ENCODE measurements at regions not wholly inside any gene's neighbourhood (a gene's known extent, or its start where the extent isn't known, plus 50 kb on each side); places are given as distances from the start of the nearest gene placed in this dataset.

DNA sequence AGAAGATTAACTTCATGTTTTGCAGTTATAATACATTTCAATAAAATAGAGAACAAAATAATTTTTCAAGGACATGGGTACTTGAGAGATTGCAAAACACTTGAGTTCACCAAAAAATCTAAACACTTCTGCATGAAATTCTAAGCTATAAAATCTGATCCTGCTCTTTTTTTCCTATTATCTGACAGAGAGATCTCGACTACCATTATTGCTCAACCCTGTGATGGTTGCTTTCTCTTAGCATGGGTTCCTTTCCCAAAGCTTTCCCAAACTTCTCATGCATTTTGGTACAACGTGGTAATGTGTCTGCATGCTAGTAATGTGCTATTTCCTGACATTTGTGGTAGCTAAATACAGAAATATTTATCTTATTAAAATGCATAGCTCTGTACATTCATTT is 1243.1 kb upstream of the ADGRB3 start:
- TF ChIP-seq MXI1 (IDR thresholded peaks at IDR 0.05; ENCODE audit: low read depth, low read length): no peak
- TF ChIP-seq NFYB (IDR thresholded peaks at IDR 0.05; ENCODE audit: insufficient read depth, low read depth, low read length): no peak
- TF ChIP-seq, protein P1, sequence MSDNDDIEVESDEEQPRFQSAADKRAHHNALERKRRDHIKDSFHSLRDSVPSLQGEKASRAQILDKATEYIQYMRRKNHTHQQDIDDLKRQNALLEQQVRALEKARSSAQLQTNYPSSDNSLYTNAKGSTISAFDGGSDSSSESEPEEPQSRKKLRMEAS (IDR thresholded peaks at IDR 0.05; ENCODE audit: low read depth, low read length): no peak
- TF ChIP-seq, protein P2, sequence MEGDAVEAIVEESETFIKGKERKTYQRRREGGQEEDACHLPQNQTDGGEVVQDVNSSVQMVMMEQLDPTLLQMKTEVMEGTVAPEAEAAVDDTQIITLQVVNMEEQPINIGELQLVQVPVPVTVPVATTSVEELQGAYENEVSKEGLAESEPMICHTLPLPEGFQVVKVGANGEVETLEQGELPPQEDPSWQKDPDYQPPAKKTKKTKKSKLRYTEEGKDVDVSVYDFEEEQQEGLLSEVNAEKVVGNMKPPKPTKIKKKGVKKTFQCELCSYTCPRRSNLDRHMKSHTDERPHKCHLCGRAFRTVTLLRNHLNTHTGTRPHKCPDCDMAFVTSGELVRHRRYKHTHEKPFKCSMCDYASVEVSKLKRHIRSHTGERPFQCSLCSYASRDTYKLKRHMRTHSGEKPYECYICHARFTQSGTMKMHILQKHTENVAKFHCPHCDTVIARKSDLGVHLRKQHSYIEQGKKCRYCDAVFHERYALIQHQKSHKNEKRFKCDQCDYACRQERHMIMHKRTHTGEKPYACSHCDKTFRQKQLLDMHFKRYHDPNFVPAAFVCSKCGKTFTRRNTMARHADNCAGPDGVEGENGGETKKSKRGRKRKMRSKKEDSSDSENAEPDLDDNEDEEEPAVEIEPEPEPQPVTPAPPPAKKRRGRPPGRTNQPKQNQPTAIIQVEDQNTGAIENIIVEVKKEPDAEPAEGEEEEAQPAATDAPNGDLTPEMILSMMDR (IDR thresholded peaks at IDR 0.05 in 2 of 3, conservative IDR thresholded peaks at IDR 0.05 in 1 of 3; ENCODE audit: control insufficient read depth in 2 of 3, extremely low read depth in 1 of 3, insufficient read depth in 1 of 3, low read depth in 3 of 3, low read length in 3 of 3): no peak
- TF ChIP-seq, protein P3, sequence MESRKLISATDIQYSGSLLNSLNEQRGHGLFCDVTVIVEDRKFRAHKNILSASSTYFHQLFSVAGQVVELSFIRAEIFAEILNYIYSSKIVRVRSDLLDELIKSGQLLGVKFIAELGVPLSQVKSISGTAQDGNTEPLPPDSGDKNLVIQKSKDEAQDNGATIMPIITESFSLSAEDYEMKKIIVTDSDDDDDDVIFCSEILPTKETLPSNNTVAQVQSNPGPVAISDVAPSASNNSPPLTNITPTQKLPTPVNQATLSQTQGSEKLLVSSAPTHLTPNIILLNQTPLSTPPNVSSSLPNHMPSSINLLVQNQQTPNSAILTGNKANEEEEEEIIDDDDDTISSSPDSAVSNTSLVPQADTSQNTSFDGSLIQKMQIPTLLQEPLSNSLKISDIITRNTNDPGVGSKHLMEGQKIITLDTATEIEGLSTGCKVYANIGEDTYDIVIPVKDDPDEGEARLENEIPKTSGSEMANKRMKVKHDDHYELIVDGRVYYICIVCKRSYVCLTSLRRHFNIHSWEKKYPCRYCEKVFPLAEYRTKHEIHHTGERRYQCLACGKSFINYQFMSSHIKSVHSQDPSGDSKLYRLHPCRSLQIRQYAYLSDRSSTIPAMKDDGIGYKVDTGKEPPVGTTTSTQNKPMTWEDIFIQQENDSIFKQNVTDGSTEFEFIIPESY (IDR thresholded peaks at IDR 0.05): no peak
- no peak for TF ChIP-seq SPI1 (IDR thresholded peaks at IDR 0.05; ENCODE audit: borderline replicate concordance, insufficient read depth, low read depth, low read length)
- TF ChIP-seq ASH2L (IDR thresholded peaks at IDR 0.05; ENCODE audit: borderline replicate concordance, low read depth): no peak
- no peak for TF ChIP-seq EP300 (IDR thresholded peaks at IDR 0.05; ENCODE audit: borderline replicate concordance in 1 of 2, control insufficient read depth in 1 of 2, low read depth in 2 of 2, low read length in 2 of 2)
- no peak for TF ChIP-seq POLR2A (IDR thresholded peaks at IDR 0.05; ENCODE audit: low read depth, low read length)
- no peak for TF ChIP-seq HDAC2 (IDR thresholded peaks at IDR 0.05)
- no peak for TF ChIP-seq E2F4 (IDR thresholded peaks at IDR 0.05; ENCODE audit: low read depth, low read length)
